GM12878 (cell line): ENCODE measurements at regions not wholly inside any gene's neighbourhood (a gene's known extent, or its start where the extent isn't known, plus 50 kb on each side); places are given as distances from the start of the nearest gene placed in this dataset.

ENCODE experiments used
- ATAC-seq: fragments of 200-7000 bp; cut with Tn5 transposase; 3 replicates; pipeline ENCODE4 v1.9.1; 2020; ENCODE audit warnings: mild to moderate bottlenecking, moderate library complexity
- BruUV-seq: library from RNA; stranded (reverse); fragments of 400-500 nt; replicated peaks from 2 replicates; lab custom pipeline; 2021; lab: Mats Ljungman, UMichigan
- CTCF ChIA-PET: fragments of 300-600 bp; sonication (Branson Sonifier 250); formaldehyde crosslinking; extraction: SDS; loops from one replicate; lab custom pipeline; 2021; ENCODE audit warnings: inconsistent platforms; lab: Yijun Ruan, JAX
- POLR2A ChIA-PET: fragments of 350-600 bp; formaldehyde crosslinking; extraction: SDS; loops from one replicate; lab custom pipeline; 2021; ENCODE audit warnings: inconsistent platforms; lab: Charles Lee
- RAD21 ChIA-PET: fragments of 300-600 bp; sonication (Branson Sonifier 250); formaldehyde crosslinking; loops from one replicate; lab custom pipeline; 2023; ENCODE audit warnings: antibody characterized with exemption; ENCODE audit not compliant: unreplicated experiment; lab: Charles Lee
- SMC1A ChIA-PET: fragments of 300-600 bp; sonication (Branson Sonifier 250); formaldehyde crosslinking; loops from one replicate; lab custom pipeline; 2023; ENCODE audit not compliant: unreplicated experiment, uncharacterized antibody; lab: Charles Lee
- DNase-seq: peaks from one replicate; pipeline ENCODE4 v3.0.0-alpha.2; 2011; ENCODE audit warnings: low read depth, low spot score
- FAIRE-seq: peaks from 3 replicates; lab custom pipeline; 2011; peaks lifted over from hg19 to GRCh38; lab: Jason Lieb, UNC
- H2AFZ ChIP-seq: 2 replicates; pipeline ENCODE4 v1.6.0; 2011; ENCODE audit warnings: low read depth, low read length, control low read depth; ENCODE audit not compliant: control insufficient read depth
- H3K27ac ChIP-seq: 2 replicates; pipeline ENCODE4 v1.5.1; 2011; ENCODE audit warnings: control low read depth; ENCODE audit not compliant: control insufficient read depth, insufficient read depth
- H3K27me3 ChIP-seq, 2 experiments: replicated peaks in 1 of 2; 2 replicates each; pipeline versions ENCODE4 v1.6.0 to v1.6.1; 2011; ENCODE audit warnings: low read length in 1 of 2; ENCODE audit not compliant: control insufficient read depth in 2 of 2, insufficient read depth in 2 of 2
- H3K36me3 ChIP-seq, 2 experiments: 2 replicates each; pipeline ENCODE4 v1.5.1; 2011; ENCODE audit warnings: low read length in 1 of 2; ENCODE audit not compliant: control insufficient read depth in 2 of 2, insufficient read depth in 2 of 2
- H3K4me1 ChIP-seq: 2 replicates; pipeline ENCODE4 v1.6.1; 2011; ENCODE audit warnings: mild to moderate bottlenecking, low read length, moderate library complexity, mixed read lengths; ENCODE audit not compliant: control insufficient read depth, insufficient read depth
- H3K4me2 ChIP-seq: 2 replicates; pipeline ENCODE4 v1.6.0; 2011; ENCODE audit warnings: control low read depth; ENCODE audit not compliant: control insufficient read depth, insufficient read depth
- H3K4me3 ChIP-seq: fragments of 200-600 bp; sonication (generic); 2 replicates; pipeline ENCODE4 v1.5.1; 2016
- H3K79me2 ChIP-seq: 2 replicates; pipeline ENCODE4 v1.6.0; 2011; ENCODE audit warnings: low read length; ENCODE audit not compliant: control insufficient read depth, insufficient read depth
- H3K9ac ChIP-seq: 2 replicates; pipeline ENCODE4 v1.8.0; 2011; ENCODE audit warnings: low read length, control low read depth, mixed read lengths; ENCODE audit not compliant: control insufficient read depth, insufficient read depth
- H3K9me3 ChIP-seq: replicated peaks from 3 replicates; pipeline ENCODE4 v1.5.1; 2011; ENCODE audit warnings: mild to moderate bottlenecking, low read length; ENCODE audit not compliant: control insufficient read depth, insufficient read depth
- H4K20me1 ChIP-seq: 2 replicates; pipeline ENCODE4 v1.6.0; 2011; ENCODE audit not compliant: control insufficient read depth, insufficient read depth
- BACH1 ChIP-seq: fragments of 450-650 bp; IDR thresholded peaks from 2 replicates; pipeline ENCODE4 v1.6.1; 2017; ENCODE audit warnings: mild to moderate bottlenecking, borderline replicate concordance
- BCL11A ChIP-seq: IDR thresholded peaks from 2 replicates; pipeline ENCODE4 v1.6.1; 2011; ENCODE audit warnings: low read depth, low read length
- CHD2 ChIP-seq: IDR thresholded peaks from 2 replicates; pipeline ENCODE4 v1.6.1; 2011; ENCODE audit warnings: low read depth, low read length, improper control_type of control experiment, borderline replicate concordance
- EP300 ChIP-seq, 2 experiments: fragments of 150-350 bp in 1 of 2; IDR thresholded peaks; 2 replicates each; pipeline ENCODE4 v1.6.1; 2011 to 2012; ENCODE audit warnings: low read depth in 2 of 2, low read length in 2 of 2, borderline replicate concordance in 1 of 2, improper control_type of control experiment in 1 of 2, inconsistent platforms in 1 of 2; ENCODE audit not compliant: control insufficient read depth in 1 of 2
- IRF4 ChIP-seq: IDR thresholded peaks from 2 replicates; pipeline ENCODE4 v1.6.1; 2011; ENCODE audit warnings: low read depth, low read length
- KDM1A ChIP-seq: fragments of 200-600 bp; sonication (generic); IDR thresholded peaks from 2 replicates; pipeline ENCODE4 v1.6.1; 2016; ENCODE audit warnings: borderline replicate concordance
- KLF5 ChIP-seq: fragments of 450-650 bp; IDR thresholded peaks from 2 replicates; pipeline ENCODE4 v1.6.1; 2014; ENCODE audit warnings: mild to moderate bottlenecking; ENCODE audit not compliant: partially characterized antibody
- MLLT1 ChIP-seq: fragments of 450-650 bp; IDR thresholded peaks from 2 replicates; pipeline ENCODE4 v1.6.1; 2016; ENCODE audit warnings: mild to moderate bottlenecking
- MYC ChIP-seq: IDR thresholded peaks from 2 replicates; pipeline ENCODE4 v1.6.1; 2011; ENCODE audit warnings: mild to moderate bottlenecking, low read length, moderate library complexity, inconsistent platforms; ENCODE audit not compliant: insufficient read depth, insufficient replicate concordance, insufficient read length, severe bottlenecking
- NFXL1 ChIP-seq: fragments of 450-650 bp; IDR thresholded peaks from 2 replicates; pipeline ENCODE4 v1.6.1; 2017; ENCODE audit warnings: antibody characterized with exemption, mild to moderate bottlenecking, borderline replicate concordance
- NR2C1 ChIP-seq: fragments of 450-650 bp; IDR thresholded peaks from 2 replicates; pipeline ENCODE4 v1.6.1; 2017; ENCODE audit warnings: antibody characterized with exemption, mild to moderate bottlenecking, moderate library complexity
- PAX8 ChIP-seq: fragments of 450-650 bp; IDR thresholded peaks from 2 replicates; pipeline ENCODE4 v1.6.1; 2017; ENCODE audit warnings: mild to moderate bottlenecking, moderate library complexity
- SMAD1 ChIP-seq: fragments of 450-650 bp; IDR thresholded peaks from 2 replicates; pipeline ENCODE4 v1.6.1; 2018; ENCODE audit warnings: mild to moderate bottlenecking, low read depth; ENCODE audit not compliant: partially characterized antibody
- SPI1 ChIP-seq: IDR thresholded peaks from 2 replicates; pipeline ENCODE4 v1.6.1; 2011; ENCODE audit warnings: low read depth, mild to moderate bottlenecking, low read length, moderate library complexity, borderline replicate concordance; ENCODE audit not compliant: insufficient read depth
- YBX1 ChIP-seq: fragments of 450-650 bp; IDR thresholded peaks from 2 replicates; pipeline ENCODE4 v1.6.1; 2016; ENCODE audit warnings: antibody characterized with exemption
- ZNF217 ChIP-seq: fragments of 450-650 bp; IDR thresholded peaks from 2 replicates; pipeline ENCODE4 v1.6.1; 2017; ENCODE audit warnings: antibody characterized with exemption, mild to moderate bottlenecking
- ZNF24 ChIP-seq: fragments of 450-650 bp; IDR thresholded peaks from 2 replicates; pipeline ENCODE4 v1.6.1; 2017; ENCODE audit warnings: antibody characterized with exemption, mild to moderate bottlenecking
- ZNF384 ChIP-seq: IDR thresholded peaks from 2 replicates; pipeline ENCODE4 v1.6.1; 2012; ENCODE audit warnings: low read depth, mild to moderate bottlenecking, low read length, improper control_type of control experiment, borderline replicate concordance
- ZZZ3 ChIP-seq: IDR thresholded peaks from 2 replicates; pipeline ENCODE4 v1.6.1; 2011; ENCODE audit warnings: low read depth; ENCODE audit not compliant: control insufficient read depth, insufficient read length
- WGBS: methylation state at CpG from one replicate; pipeline ENCODE4 v1.1.6; 2016; ENCODE audit warnings: low lambda C conversion rate; ENCODE audit not compliant: insufficient replicate concordance, insufficient coverage; ENCODE audit errors: missing lambda C conversion rate; 5-methylcytosine and 5-hydroxymethylcytosine counted together
- in situ Hi-C: fragments of 300-500 bp; cut with MboI; formaldehyde crosslinking; loops from 9 replicates; pipeline ENCODE4 v1.14.3; 2018; ENCODE audit warnings: mixed read lengths
- intact Hi-C: fragments of 100-400 bp; cut with micrococcal nuclease; formaldehyde crosslinking; loops from one replicate; pipeline ENCODE4 v1.14.2; 2022; ENCODE audit not compliant: unreplicated experiment

GRCh38 chr12:11563785-11564739 lies 85.4 kb upstream of the ETV6 start (continued):
- 0 out of 2 replicates have a peak, but pooled peaks have one; percentile 8 for TF ChIP-seq ZNF384
- TF ChIP-seq IRF4, result 0 out of 2 replicates have a peak, but pooled peaks have one; percentile 26

- ATAC-seq (peak; percentile 61), FAIRE-seq (peak; percentile 89), DNase-seq (peak; percentile 89)
- TSS peak; percentile 93 for BruUV-seq
- intact Hi-C loops, result loop anchor here (1.0 to 5.0 kb wide), 9 partner anchors 11 to 417 kb away; no protein-coding TSS in a partner anchor
- RAD21 ChIA-PET, result interaction anchor here (0.8 to 16.5 kb wide), 14 partner anchors 9 to 246 kb away, joined by 3 to 322 read pairs (median 4); partner anchors contain the start of gene ETV6
- POLR2A ChIA-PET, result interaction anchor here (0.6 to 5.9 kb wide), 11 partner anchors 10 to 467 kb away, joined by 3 to 63 read pairs (median 6); partner anchors contain the start of gene ETV6
- Histone ChIP-seq H3K79me2 (peaks cover 2% of the 10 kb centered on the region), H3K27ac (peak overlapping the region; percentile 98), H3K36me3 (no peaks in the 10 kb centered on the region), H3K4me1 (peaks cover 65% of the 10 kb centered on the region), H3K9ac (no peak overlapping the region; the same call in none of the 2 replicates), H2AFZ (no peak overlapping the region), H3K4me2 (peak overlapping the region; percentile 51), H3K9me3 (no peaks in the 10 kb centered on the region; the same call in 1 of the 3 replicates), H4K20me1 (no peaks in the 10 kb centered on the region), H3K27me3 (no peaks in the 10 kb centered on the region), H3K4me3 (no peak overlapping the region)
- in situ Hi-C loops, result loop anchor here (5.0 to 25.0 kb wide), 4 partner anchors 272 to 1130 kb away; partner anchors contain the start of gene GPR19
- WGBS, result 8% methylated on average over 7 of the region's 7 CpGs
- CTCF ChIA-PET, result interaction anchor here (0.6 to 6.2 kb wide), 5 partner anchors 10 to 467 kb away, joined by 3 to 63 read pairs (median 6); no protein-coding TSS in a partner anchor
- SMC1A ChIA-PET, result interaction anchor here (0.7 to 6.5 kb wide), 14 partner anchors 9 to 468 kb away, joined by 3 to 146 read pairs (median 6); no protein-coding TSS in a partner anchor
- TF ChIP-seq MYC (no peak), CHD2 (peak; percentile 74; the same call in 1 of the 2 replicates), BACH1 (peak; percentile 71), KDM1A (no peak), ZZZ3 (no peak), ZNF24 (peak; percentile 83), BCL11A (peak; percentile 47; the same call in 1 of the 2 replicates), SPI1 (no peak), NFXL1 (no peak), EP300 (IDR thresholded peaks at IDR 0.05; ENCODE audit: borderline replicate concordance in 1 of 2, control insufficient read depth in 1 of 2, low read depth in 2 of 2, low read length in 2 of 2) (0 out of 4 replicates have a peak, but pooled peaks of 1 of the 2 experiments have one; percentile 55), KLF5 (no peak), SMAD1 (peak; percentile 94), YBX1 (no peak), NR2C1 (no peak), MLLT1 (peak; percentile 98), ZNF217 (no peak), PAX8 (no peak)
These were observed 84.4 kb upstream of the ETV6 start for GRCh38 chr12:11564984-11565651.
